ENCODE measurements at regions not wholly inside any gene's neighbourhood (a gene's known extent, or its start where the extent isn't known, plus 50 kb on each side); places are given as distances from the start of the nearest gene placed in this dataset.

GRCh38 chr6:23522792-23523547 lies 603.0 kb upstream of the NRSN1 start:
- no peak for TF ChIP-seq ZFX (IDR thresholded peaks at IDR 0.05)
- TF ChIP-seq CTCF (conservative IDR thresholded peaks at IDR 0.05), result no peak

GRCh38 chr6:23523771-23524170 lies 602.2 kb upstream of the NRSN1 start:
- no peak overlapping the region for H3K27ac ChIP-seq
- TF ChIP-seq ZFX (IDR thresholded peaks at IDR 0.05) (no peak), CTCF (conservative IDR thresholded peaks at IDR 0.05) (no peak)

More at GRCh38 chr6:23522792-23523547, 603.0 kb upstream of the NRSN1 start:
- peak overlapping the region; percentile 1; the same call in 1 of the 2 replicates for H3K27ac ChIP-seq

- no peak overlapping the region for H3K27ac ChIP-seq
- TF ChIP-seq CTCF (conservative IDR thresholded peaks at IDR 0.05), result no peak
- TF ChIP-seq ZFX (IDR thresholded peaks at IDR 0.05), result no peak
Measured at GRCh38 chr6:23524548-23524947, 601.5 kb upstream of the NRSN1 start.

- TF ChIP-seq CTCF (conservative IDR thresholded peaks at IDR 0.05) (no peak), ZFX (IDR thresholded peaks at IDR 0.05) (no peak)
- H3K27ac ChIP-seq, result no peak overlapping the region
Measured at GRCh38 chr6:23526526-23526925, 599.5 kb upstream of the NRSN1 start.

GRCh38 chr6:23529902-23530301 lies 596.1 kb upstream of the NRSN1 start:
- H3K27ac ChIP-seq, result no peak overlapping the region
- no peak for TF ChIP-seq ZFX (IDR thresholded peaks at IDR 0.05)
- TF ChIP-seq CTCF (conservative IDR thresholded peaks at IDR 0.05), result no peak

GRCh38 chr6:23531666-23532065 lies 594.3 kb upstream of the NRSN1 start:
- no peak overlapping the region for H3K27ac ChIP-seq
- TF ChIP-seq CTCF (conservative IDR thresholded peaks at IDR 0.05) (no peak), ZFX (IDR thresholded peaks at IDR 0.05) (no peak)

GRCh38 chr6:23532227-23532626 lies 593.8 kb upstream of the NRSN1 start:
- H3K27ac ChIP-seq, result no peak overlapping the region
- TF ChIP-seq CTCF (conservative IDR thresholded peaks at IDR 0.05) (no peak), ZFX (IDR thresholded peaks at IDR 0.05) (no peak)
